Epithelial cell of esophagus (primary cell): ENCODE measurements at regions not wholly inside any gene's neighbourhood (a gene's known extent, or its start where the extent isn't known, plus 50 kb on each side); places are given as distances from the start of the nearest gene placed in this dataset.

Source experiments
- DNase-seq: peaks from one replicate; pipeline ENCODE4 v3.0.0; 2010; ENCODE audit warnings: low read depth
- H3K4me3 ChIP-seq: 2 replicates; pipeline ENCODE4 v1.5.1; 2011; ENCODE audit warnings: mild to moderate bottlenecking, low read length, control low read depth
- CTCF ChIP-seq: IDR thresholded peaks from 2 replicates; pipeline ENCODE4 v1.5.1; 2011; ENCODE audit warnings: low read depth, mild to moderate bottlenecking, low read length, control low read depth, inconsistent platforms; ENCODE audit not compliant: insufficient read depth; ENCODE audit errors: missing control alignments

- no peak for DNase-seq
- H3K4me3 ChIP-seq = no peak overlapping the region
- TF ChIP-seq CTCF = no peak
Observed at GRCh38 chr20:61123286-61123685, 128.8 kb upstream of the CDH4 start.

- H3K4me3 ChIP-seq = no peak overlapping the region
- no peak for TF ChIP-seq CTCF
- DNase-seq = no peak
Observed at GRCh38 chr20:61123751-61124368, 128.2 kb upstream of the CDH4 start.

GRCh38 chr20:61125076-61125475 lies 127.0 kb upstream of the CDH4 start:
- no peak overlapping the region for H3K4me3 ChIP-seq
- no peak for DNase-seq
- no peak for TF ChIP-seq CTCF

GRCh38 chr20:61125546-61126180 lies 126.4 kb upstream of the CDH4 start:
- no peak for DNase-seq
- H3K4me3 ChIP-seq = no peak overlapping the region
- no peak for TF ChIP-seq CTCF

GRCh38 chr20:61126369-61127195 lies 125.5 kb upstream of the CDH4 start:
- DNase-seq = no peak
- no peak overlapping the region for H3K4me3 ChIP-seq
- TF ChIP-seq CTCF = no peak

GRCh38 chr20:61127311-61128039 lies 124.6 kb upstream of the CDH4 start:
- H3K4me3 ChIP-seq = no peak overlapping the region
- TF ChIP-seq CTCF = no peak
- DNase-seq = peak; percentile 50
